IPS DF 4.7 (cell line): ENCODE measurements at regions not wholly inside any gene's neighbourhood (a gene's known extent, or its start where the extent isn't known, plus 50 kb on each side); places are given as distances from the start of the nearest gene placed in this dataset.
"Not testable (repeated sequence)": the region's sequence is repeated elsewhere in the genome, so short reads cannot be mapped to it uniquely, and the experiment has no call there.

ENCODE experiments used
- DNase-seq: peaks from one replicate; pipeline ENCODE4 v3.0.0-alpha.2; 2013; ENCODE audit warnings: low spot score; ENCODE audit errors: extremely low read depth

GRCh38 chr1:115182012-115182715 lies 92.9 kb upstream of the TSPAN2 start:
- no peak for DNase-seq

GRCh38 chr1:115181231-115181630 lies 91.9 kb upstream of the TSPAN2 start:
- no peak for DNase-seq

GRCh38 chr1:115179397-115180079 lies 90.2 kb upstream of the TSPAN2 start:
- no peak for DNase-seq

DNA sequence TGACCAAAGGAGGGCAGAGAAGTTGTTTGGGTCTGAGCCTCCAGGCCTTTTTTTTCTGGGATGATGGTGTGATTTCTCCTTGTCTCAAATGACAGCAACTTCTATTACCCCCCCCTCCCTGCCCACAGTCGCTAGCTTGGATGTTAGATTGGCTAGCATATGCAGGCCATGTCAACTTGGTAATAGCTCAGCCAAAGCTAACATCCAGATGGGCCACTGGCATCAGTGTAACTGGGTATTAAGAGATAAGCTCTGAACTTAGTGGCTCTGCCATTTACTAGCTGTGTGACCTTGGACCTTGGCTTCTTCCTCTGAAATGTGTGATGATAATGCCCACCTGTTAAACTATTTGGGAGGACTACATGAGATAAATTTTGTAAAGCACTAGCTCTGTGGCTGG lies 86.9 kb upstream of the TSPAN2 start:
- DNase-seq = no peak

DNA sequence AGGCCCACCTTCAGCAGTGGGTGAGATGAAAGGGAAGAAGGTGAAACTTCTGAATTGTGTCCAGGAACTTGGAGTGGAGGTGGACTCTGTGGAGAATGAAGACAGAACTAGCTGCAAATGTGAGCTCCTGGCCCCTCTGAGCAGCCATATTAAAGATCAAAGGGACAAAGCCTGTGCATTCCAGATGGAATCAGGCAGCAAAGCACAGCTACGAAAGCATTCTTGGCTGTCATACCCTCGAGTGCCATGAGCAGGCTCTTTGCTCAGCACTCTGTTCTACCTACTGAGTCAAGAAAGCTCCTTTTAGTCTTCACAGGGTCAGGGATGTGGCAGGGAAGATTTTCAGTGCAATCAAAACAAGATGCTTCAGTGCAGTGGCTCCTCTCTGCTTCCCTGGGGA lies 86.3 kb upstream of the TSPAN2 start:
- no peak for DNase-seq

- no peak for DNase-seq
These were observed 83.8 kb upstream of the TSPAN2 start for GRCh38 chr1:115173151-115173550.

- DNase-seq = no peak
These were observed 83.0 kb upstream of the TSPAN2 start for GRCh38 chr1:115172270-115172669.

DNA sequence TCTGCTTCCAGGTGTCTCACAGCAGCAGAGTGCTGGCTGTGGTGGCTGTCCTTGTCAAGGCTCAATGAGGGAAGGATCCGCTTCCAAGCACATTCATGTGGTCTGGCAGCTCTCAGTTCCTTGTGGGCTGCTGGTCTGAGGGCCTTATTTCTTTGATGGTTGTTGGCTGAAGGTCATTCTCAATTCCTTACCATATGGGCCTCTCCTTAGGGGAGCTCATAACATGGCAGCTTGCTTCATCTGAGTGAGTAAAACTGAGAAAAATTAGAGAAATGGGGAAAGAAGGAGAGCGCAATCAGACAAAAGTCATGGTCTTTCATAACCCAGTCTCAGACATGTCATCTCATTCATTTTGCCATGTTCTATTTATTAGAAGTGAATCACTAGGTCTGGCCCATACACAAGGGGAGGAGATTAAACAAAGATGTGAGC lies 81.7 kb upstream of the TSPAN2 start:
- DNase-seq = no peak

GRCh38 chr1:115170377-115170776 lies 81.1 kb upstream of the TSPAN2 start:
- no peak for DNase-seq

DNA sequence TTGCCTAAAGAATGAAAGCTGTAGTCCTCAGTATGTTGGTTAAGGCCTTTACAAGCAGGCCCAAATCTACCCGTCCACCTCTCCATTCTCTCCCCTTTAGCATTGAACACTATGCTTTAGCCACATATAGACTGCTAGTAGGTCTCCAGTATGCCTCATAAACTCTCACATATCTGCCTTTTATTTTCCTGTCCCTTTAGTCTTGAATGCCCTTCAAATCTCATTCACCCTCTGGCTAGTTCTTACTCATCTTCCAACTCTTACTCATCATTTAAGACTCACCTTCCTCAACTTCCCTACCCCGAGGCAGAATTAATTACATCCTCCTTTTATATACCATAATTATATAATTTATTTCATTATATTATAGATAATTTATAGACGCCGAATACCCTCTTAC lies 78.7 kb upstream of the TSPAN2 start:
- DNase-seq = no peak

GRCh38 chr1:115166531-115167091 lies 77.3 kb upstream of the TSPAN2 start:
- no peak for DNase-seq

DNA sequence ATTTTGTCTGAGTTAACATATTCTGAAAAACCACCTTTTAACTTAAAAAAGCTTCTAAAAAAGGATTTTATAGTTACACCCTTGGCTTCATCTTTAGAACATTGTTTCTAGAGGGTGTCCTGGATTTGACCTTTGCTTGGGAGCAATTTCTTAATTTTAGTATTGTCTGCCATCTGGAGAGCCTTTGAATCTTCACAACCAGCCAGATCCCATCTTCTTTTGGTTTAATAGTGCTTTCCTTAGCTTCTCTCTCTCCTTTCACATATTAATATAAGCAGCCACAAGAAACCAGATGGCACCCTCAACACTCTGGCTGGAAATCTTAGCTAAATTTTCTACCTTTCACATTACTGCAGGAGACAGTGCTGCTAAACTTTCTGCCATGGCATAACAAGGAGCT lies 76.5 kb upstream of the TSPAN2 start:
- no peak for DNase-seq

- DNase-seq = no peak
These were observed 75.8 kb upstream of the TSPAN2 start for GRCh38 chr1:115164940-115165705.

DNA sequence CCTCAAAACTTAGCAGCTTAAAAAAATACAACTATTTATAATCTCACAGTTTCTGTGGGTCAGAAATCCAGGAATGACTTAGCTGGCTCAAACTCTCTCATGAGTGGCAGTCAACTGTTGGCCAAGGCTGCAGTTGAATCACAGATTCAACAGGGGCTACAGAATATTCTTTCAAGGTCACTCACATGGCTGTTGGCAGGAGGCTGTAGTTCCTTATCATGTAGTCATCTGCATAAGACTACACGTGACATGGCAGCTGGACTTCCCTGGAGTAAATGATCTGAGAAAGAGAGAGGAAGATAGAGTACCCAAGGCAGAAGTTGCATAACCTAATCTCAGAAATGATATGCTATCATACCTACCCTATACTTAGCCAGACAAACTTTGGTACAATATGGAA lies 75.2 kb upstream of the TSPAN2 start:
- no peak for DNase-seq

- DNase-seq = no peak
These were observed 71.4 kb upstream of the TSPAN2 start for GRCh38 chr1:115160728-115161127.

DNA sequence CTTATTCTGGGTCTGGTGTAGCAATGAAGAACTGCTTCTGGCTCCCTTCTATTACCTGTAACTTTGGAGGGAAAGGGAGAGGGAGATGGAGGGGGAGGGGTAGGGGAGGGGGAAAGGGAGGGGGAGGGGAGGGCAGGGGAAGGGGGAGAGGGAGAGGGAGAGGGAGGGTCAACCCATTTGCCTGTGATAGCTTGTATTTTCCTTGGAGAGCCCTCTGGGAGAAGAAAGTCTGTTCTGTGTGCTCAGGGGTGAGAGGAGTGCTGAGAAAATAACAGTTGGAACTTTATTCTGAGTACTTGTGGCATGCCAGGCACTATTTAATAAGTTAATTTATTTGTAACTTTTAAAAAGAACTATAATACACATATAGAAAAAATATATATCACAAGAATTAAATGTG lies 70.7 kb upstream of the TSPAN2 start:
- no peak for DNase-seq

GRCh38 chr1:115158181-115158580 lies 68.9 kb upstream of the TSPAN2 start:
- no peak for DNase-seq

DNA sequence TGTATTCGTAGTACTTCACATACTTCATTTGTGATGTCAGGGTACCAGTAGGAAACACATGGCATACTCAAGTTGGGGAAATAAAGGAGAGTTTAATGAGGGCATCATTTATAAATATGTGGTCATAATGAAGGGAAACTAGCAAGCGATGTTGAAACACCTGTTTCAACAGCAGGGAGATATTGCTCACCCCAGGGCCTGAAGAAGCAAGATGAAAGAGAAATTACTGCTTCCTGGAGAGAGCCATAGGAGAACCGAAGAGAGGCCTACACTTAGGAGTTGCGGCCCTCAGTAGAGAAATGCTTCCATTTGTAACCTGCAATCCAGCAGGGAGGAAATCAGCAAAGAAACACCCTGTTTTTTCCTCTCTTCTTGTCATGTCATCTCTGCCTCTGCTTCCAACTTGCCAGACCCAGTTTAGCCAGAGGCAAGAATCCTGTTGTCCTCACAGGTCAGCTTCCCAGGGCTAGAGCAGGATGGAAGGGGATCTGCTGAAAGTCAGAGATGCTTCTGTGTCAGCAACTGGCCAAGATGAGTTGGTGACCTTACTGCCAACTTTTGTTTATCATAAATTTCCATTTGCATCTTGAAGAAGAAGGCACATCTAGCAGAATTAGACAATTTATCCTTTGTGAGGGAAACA lies 67.6 kb upstream of the TSPAN2 start:
- DNase-seq = no peak

DNA sequence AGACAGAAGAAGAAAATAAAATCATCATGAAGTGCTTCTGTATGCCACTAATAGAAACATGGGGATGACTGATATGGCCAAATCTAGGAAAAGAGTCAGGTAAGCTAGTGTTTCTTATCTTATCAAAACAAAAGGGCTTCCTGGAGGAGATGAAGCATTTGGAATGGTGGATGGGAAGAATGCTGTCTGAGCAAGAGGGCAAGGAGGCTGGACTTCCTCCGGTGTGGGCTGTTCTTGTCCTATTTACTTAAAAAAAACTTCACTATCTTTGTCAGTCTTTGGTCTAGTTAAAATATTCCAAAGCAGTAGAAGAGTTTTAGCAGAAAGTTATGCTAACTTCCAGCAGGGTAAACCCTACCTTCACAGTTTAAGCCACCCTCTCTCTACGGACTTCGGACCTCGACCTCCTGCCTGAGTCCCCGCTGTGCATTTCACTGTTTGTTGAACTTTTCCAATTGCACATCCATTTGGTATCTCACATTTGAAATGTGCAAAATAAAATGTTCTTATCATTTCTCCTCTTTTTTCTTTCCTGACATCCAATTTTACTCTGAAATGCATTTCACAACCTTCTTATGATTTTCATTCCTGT lies 64.8 kb upstream of the TSPAN2 start:
- no peak for DNase-seq

DNA sequence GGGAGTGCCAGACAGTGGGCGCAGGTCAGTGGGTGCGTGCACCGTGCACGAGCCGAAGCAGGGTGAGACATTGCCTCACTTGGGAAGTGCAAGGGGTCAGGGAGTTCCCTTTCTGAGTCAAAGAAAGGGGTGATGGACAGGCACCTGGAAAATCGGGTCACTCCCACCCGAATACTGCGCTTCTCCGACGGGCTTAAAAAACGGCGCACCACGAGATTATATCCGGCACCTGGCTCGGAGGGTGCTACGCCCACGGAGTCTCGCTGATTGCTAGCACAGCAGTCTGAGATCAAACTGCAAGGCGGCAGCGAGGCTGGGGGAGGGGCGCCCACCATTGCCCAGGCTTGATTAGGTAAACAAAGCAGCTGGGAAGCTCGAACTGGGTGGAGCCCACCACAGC lies 58.6 kb upstream of the TSPAN2 start:
- not testable (repeated sequence) for DNase-seq

DNA sequence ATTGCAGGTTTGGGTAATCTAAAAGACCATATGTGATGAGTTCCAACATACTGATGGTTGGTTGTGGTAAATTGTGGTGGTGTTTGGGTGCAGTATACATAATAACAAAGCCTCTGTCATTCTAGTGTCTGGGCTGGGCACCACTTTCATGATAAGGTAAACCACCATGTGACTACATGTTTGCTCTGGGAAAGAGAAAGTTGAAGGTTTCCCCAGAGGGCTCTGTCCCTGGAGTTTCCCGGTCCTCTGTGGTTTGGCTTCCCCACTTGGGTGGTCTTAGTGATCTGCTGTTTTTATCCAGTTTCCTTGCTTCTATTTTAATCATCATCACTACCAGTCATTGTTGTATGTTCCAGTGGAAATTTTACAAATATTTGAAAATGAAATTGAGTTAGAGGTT lies 55.9 kb upstream of the TSPAN2 start:
- DNase-seq = no peak
